Lower leg skin (tissue), 3 donors: ENCODE measurements at regions not wholly inside any gene's neighbourhood (a gene's known extent, or its start where the extent isn't known, plus 50 kb on each side); places are given as distances from the start of the nearest gene placed in this dataset.

Experiments
- POLR2A ChIP-seq, 2 donors: fragments of 450-650 bp; IDR thresholded peaks; one replicate each; pipeline ENCODE4 v1.6.1; 2016 to 2017; ENCODE audit warnings: antibody characterized with exemption in 2 of 2, mild to moderate bottlenecking in 1 of 2, moderate library complexity in 1 of 2
- TF ChIP-seq, protein P1 (sequence below), 3 donors: fragments of 450-650 bp; IDR thresholded peaks; one replicate each; pipeline ENCODE4 v1.5.1; 2016; ENCODE audit warnings: antibody characterized with exemption in 3 of 3, mild to moderate bottlenecking in 3 of 3, moderate library complexity in 2 of 3

DNA sequence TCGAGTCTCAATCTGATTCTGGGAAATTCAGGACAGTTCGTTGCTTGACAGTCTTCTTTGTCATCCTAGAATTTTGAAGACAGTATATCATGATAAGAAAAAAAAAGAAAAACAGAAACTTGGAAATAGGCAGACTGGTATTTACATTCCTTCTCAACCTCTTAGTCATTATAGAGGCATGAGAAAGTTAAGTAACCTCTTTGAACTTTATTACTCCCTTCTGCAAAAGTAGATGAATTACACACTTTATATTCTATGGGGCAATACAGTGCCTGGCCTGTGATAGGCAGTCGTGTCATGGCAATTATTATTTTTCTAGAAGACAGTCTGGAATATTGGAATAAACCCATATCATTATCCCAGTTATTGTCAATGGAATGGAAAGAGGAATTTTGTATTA is 828.9 kb downstream of the TLR4 start:
- TF ChIP-seq, protein P1, sequence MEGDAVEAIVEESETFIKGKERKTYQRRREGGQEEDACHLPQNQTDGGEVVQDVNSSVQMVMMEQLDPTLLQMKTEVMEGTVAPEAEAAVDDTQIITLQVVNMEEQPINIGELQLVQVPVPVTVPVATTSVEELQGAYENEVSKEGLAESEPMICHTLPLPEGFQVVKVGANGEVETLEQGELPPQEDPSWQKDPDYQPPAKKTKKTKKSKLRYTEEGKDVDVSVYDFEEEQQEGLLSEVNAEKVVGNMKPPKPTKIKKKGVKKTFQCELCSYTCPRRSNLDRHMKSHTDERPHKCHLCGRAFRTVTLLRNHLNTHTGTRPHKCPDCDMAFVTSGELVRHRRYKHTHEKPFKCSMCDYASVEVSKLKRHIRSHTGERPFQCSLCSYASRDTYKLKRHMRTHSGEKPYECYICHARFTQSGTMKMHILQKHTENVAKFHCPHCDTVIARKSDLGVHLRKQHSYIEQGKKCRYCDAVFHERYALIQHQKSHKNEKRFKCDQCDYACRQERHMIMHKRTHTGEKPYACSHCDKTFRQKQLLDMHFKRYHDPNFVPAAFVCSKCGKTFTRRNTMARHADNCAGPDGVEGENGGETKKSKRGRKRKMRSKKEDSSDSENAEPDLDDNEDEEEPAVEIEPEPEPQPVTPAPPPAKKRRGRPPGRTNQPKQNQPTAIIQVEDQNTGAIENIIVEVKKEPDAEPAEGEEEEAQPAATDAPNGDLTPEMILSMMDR (IDR thresholded peaks at IDR 0.05), result no peak
- TF ChIP-seq POLR2A (IDR thresholded peaks at IDR 0.05), result no peak
